HCT116 (cell line): ENCODE measurements at regions not wholly inside any gene's neighbourhood (a gene's known extent, or its start where the extent isn't known, plus 50 kb on each side); places are given as distances from the start of the nearest gene placed in this dataset.

Experiments used
- ATAC-seq: fragments of 200-7000 bp; cut with Tn5 transposase; 2 replicates; pipeline ENCODE4 v1.9.1; 2020; ENCODE audit warnings: mild to moderate bottlenecking, moderate library complexity
- BruUV-seq: library from RNA; stranded (reverse); fragments of 400-500 nt; replicated peaks from 2 replicates; lab custom pipeline; 2021; lab: Mats Ljungman, UMichigan
- CTCF ChIA-PET: fragments of 300-600 bp; sonication (Branson Sonifier 250); formaldehyde crosslinking; loops from one replicate; lab custom pipeline; 2021; ENCODE audit warnings: antibody characterized with exemption; lab: Charles Lee
- POLR2A ChIA-PET: fragments of 300-600, 350-600 bp; sonication (Branson Sonifier 250); formaldehyde crosslinking; loops from one replicate; lab custom pipeline; 2021; ENCODE audit warnings: antibody characterized with exemption; lab: Charles Lee
- RAD21 ChIA-PET, 2 experiments: fragments of 300-600 bp; sonication (Branson Sonifier 250); formaldehyde crosslinking; loops; one replicate each; lab custom pipeline; 2023; ENCODE audit warnings: low total read pairs in 2 of 2; ENCODE audit not compliant: uncharacterized antibody in 2 of 2, unreplicated experiment in 2 of 2, low non-redundant PET in 1 of 2; lab: Charles Lee
- DNase-seq: peaks from one replicate; pipeline ENCODE4 v3.0.0-alpha.2; 2010; ENCODE audit warnings: low read depth, low spot score
- H2AFZ ChIP-seq: fragments of 200-600 bp; shearing (Covaris generic), sonication (generic); 2 replicates; pipeline ENCODE4 v1.6.1; 2017; ENCODE audit warnings: low read depth, mixed run types, mixed read lengths, antibody characterized with exemption, low read length; ENCODE audit not compliant: poor library complexity, severe bottlenecking
- H3K27ac ChIP-seq: 2 replicates; pipeline ENCODE4 v1.5.1; 2012; ENCODE audit warnings: low read depth, low read length
- H3K27me3 ChIP-seq: fragments of 200-600 bp; sonication (generic); 2 replicates; pipeline ENCODE4 v1.6.1; 2016; ENCODE audit warnings: mixed run types, low read length, mixed read lengths; ENCODE audit not compliant: insufficient read depth
- H3K36me3 ChIP-seq, 2 experiments: fragments of 200-500 bp in 1 of 2; fragments of 200-600 bp in 1 of 2; sonication (Bioruptor generic) in 1 of 2; sonication (generic) in 1 of 2; 2 replicates each; pipeline versions ENCODE4 v1.5.1 to v1.6.1; 2014 to 2016; ENCODE audit warnings: low read length in 2 of 2, inconsistent platforms in 1 of 2, mixed read lengths in 1 of 2, mixed run types in 1 of 2; ENCODE audit not compliant: insufficient read depth in 2 of 2, control insufficient read depth in 1 of 2
- H3K4me1 ChIP-seq, 2 experiments: fragments of 200-600 bp in 1 of 2; sonication (generic) in 1 of 2; 2 replicates each; pipeline versions ENCODE4 v1.5.1 to v1.6.1; 2012 to 2017; ENCODE audit warnings: low read length in 2 of 2, inconsistent platforms in 1 of 2, mild to moderate bottlenecking in 1 of 2, mixed read lengths in 1 of 2, mixed run types in 1 of 2, moderate library complexity in 1 of 2; ENCODE audit not compliant: insufficient read depth in 2 of 2, control insufficient read depth in 1 of 2
- H3K4me2 ChIP-seq: fragments of 200-600 bp; sonication (generic); 2 replicates; pipeline ENCODE4 v1.6.1; 2017; ENCODE audit warnings: mixed run types, low read length, mixed read lengths
- H3K4me3 ChIP-seq, 2 experiments: fragments of 200-600 bp in 1 of 2; sonication (generic) in 1 of 2; replicated peaks in 1 of 2; 2 replicates each; pipeline ENCODE4 v1.5.1; 2011 to 2016; ENCODE audit warnings: low read length in 2 of 2, control low read depth in 1 of 2, low read depth in 1 of 2, mild to moderate bottlenecking in 1 of 2, mixed read lengths in 1 of 2, mixed run types in 1 of 2
- H3K79me2 ChIP-seq: fragments of 200-600 bp; sonication (generic); 2 replicates; pipeline ENCODE4 v1.6.1; 2017; ENCODE audit warnings: mild to moderate bottlenecking, mixed run types, low read length, moderate library complexity, mixed read lengths; ENCODE audit not compliant: insufficient read depth
- H3K9ac ChIP-seq: fragments of 200-600 bp; sonication (generic); 2 replicates; pipeline ENCODE4 v1.6.1; 2016; ENCODE audit warnings: low read length, mixed read lengths
- H3K9me2 ChIP-seq: fragments of 200-600 bp; sonication (generic), shearing (Covaris generic); 2 replicates; pipeline ENCODE4 v1.6.1; 2017; ENCODE audit warnings: mixed run types, mild to moderate bottlenecking, moderate library complexity; ENCODE audit not compliant: insufficient read depth
- H3K9me3 ChIP-seq, 2 experiments: fragments of 200-500 bp in 1 of 2; fragments of 200-600 bp in 1 of 2; sonication (Bioruptor generic) in 1 of 2; sonication (generic) in 1 of 2; 2 replicates each; pipeline ENCODE4 v1.6.1; 2014 to 2017; ENCODE audit warnings: low read length in 2 of 2, mixed read lengths in 2 of 2, inconsistent platforms in 1 of 2, low read depth in 1 of 2, mild to moderate bottlenecking in 1 of 2, mixed run types in 1 of 2, moderate library complexity in 1 of 2; ENCODE audit not compliant: control insufficient read depth in 1 of 2, insufficient read depth in 1 of 2
- H4K20me1 ChIP-seq: fragments of 200-600 bp; sonication (generic), shearing (Covaris generic); 2 replicates; pipeline ENCODE4 v1.6.1; 2017; ENCODE audit warnings: mixed run types, mild to moderate bottlenecking, moderate library complexity; ENCODE audit not compliant: insufficient read depth
- CBX3 ChIP-seq: IDR thresholded peaks from 2 replicates; pipeline ENCODE4 v1.6.1; 2012; ENCODE audit warnings: low read depth
- CEBPB ChIP-seq: IDR thresholded peaks from 2 replicates; pipeline ENCODE4 v1.6.1; 2012; ENCODE audit warnings: low read depth
- EZH2 ChIP-seq: fragments of 200-600 bp; sonication (generic); IDR thresholded peaks from 2 replicates; pipeline ENCODE4 v1.6.1; 2017; ENCODE audit warnings: antibody characterized with exemption, mixed run types
- FOSL1 ChIP-seq: IDR thresholded peaks from 2 replicates; pipeline ENCODE4 v1.6.1; 2012; ENCODE audit warnings: low read depth
- POLR2A ChIP-seq: IDR thresholded peaks from 2 replicates; pipeline ENCODE4 v1.7.0; 2011; ENCODE audit warnings: borderline replicate concordance; ENCODE audit not compliant: insufficient read depth, insufficient read length; ENCODE audit errors: extremely low read depth
- RAD21 ChIP-seq: IDR thresholded peaks from 2 replicates; pipeline ENCODE4 v1.6.1; 2012; ENCODE audit warnings: low read depth, mild to moderate bottlenecking
- SRF ChIP-seq: IDR thresholded peaks from 2 replicates; pipeline ENCODE4 v1.6.1; 2012; ENCODE audit warnings: low read depth
- TCF7L2 ChIP-seq: IDR thresholded peaks from 2 replicates; pipeline ENCODE4 v1.7.0; 2011; ENCODE audit warnings: borderline replicate concordance, inconsistent platforms; ENCODE audit not compliant: insufficient read depth, insufficient read length; ENCODE audit errors: extremely low read depth
- YY1 ChIP-seq: IDR thresholded peaks from 2 replicates; pipeline ENCODE4 v1.6.1; 2011; ENCODE audit warnings: low read length, low read depth, moderate library complexity, mild to moderate bottlenecking; ENCODE audit not compliant: insufficient replicate concordance; ENCODE audit errors: extremely low read depth
- intact Hi-C: fragments of 100-400 bp; cut with micrococcal nuclease; formaldehyde crosslinking; loops from 2 replicates; pipeline ENCODE4 v1.10.0; 2022
- TF ChIP-seq, protein P1 (sequence below), 3 experiments: fragments of 200-600 bp in 1 of 3; sonication (generic) in 1 of 3; IDR thresholded peaks in 2 of 3; conservative IDR thresholded peaks in 1 of 3; 2 replicates each; pipeline ENCODE4 v1.5.1; 2012 to 2017; ENCODE audit warnings: low read depth in 2 of 3, low read length in 2 of 3, antibody characterized with exemption in 1 of 3, borderline replicate concordance in 1 of 3, control low read depth in 1 of 3, mild to moderate bottlenecking in 1 of 3, mixed read lengths in 1 of 3, mixed run types in 1 of 3, moderate library complexity in 1 of 3; ENCODE audit not compliant: insufficient read depth in 1 of 3
- TF ChIP-seq, protein P2 (sequence below): IDR thresholded peaks from 2 replicates; pipeline ENCODE4 v1.6.1; 2012

GRCh38 chr6:6880745-6881437, 226.9 kb upstream of the RREB1 start:
- no peaks in the 10 kb centered on the region for H3K27me3 ChIP-seq
- H4K20me1 ChIP-seq = no peaks in the 10 kb centered on the region
- no peak overlapping the region for H3K4me2 ChIP-seq
- BruUV-seq = no TSS peak
- CTCF ChIA-PET = interaction anchor here (0.8 to 1.7 kb wide), 2 partner anchors 54 to 122 kb away, joined by 3 to 5 read pairs; no protein-coding TSS in a partner anchor
- TF ChIP-seq TCF7L2 (no peak), YY1 (no peak), FOSL1 (no peak), CEBPB (no peak), POLR2A (no peak), CBX3 (no peak), RAD21 (no peak), EZH2 (no peak), SRF (no peak)
- TF ChIP-seq, protein P1, sequence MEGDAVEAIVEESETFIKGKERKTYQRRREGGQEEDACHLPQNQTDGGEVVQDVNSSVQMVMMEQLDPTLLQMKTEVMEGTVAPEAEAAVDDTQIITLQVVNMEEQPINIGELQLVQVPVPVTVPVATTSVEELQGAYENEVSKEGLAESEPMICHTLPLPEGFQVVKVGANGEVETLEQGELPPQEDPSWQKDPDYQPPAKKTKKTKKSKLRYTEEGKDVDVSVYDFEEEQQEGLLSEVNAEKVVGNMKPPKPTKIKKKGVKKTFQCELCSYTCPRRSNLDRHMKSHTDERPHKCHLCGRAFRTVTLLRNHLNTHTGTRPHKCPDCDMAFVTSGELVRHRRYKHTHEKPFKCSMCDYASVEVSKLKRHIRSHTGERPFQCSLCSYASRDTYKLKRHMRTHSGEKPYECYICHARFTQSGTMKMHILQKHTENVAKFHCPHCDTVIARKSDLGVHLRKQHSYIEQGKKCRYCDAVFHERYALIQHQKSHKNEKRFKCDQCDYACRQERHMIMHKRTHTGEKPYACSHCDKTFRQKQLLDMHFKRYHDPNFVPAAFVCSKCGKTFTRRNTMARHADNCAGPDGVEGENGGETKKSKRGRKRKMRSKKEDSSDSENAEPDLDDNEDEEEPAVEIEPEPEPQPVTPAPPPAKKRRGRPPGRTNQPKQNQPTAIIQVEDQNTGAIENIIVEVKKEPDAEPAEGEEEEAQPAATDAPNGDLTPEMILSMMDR (IDR thresholded peaks at IDR 0.05 in 2 of 3, conservative IDR thresholded peaks at IDR 0.05 in 1 of 3; ENCODE audit: borderline replicate concordance in 1 of 3, insufficient read depth in 1 of 3, low read depth in 2 of 3, low read length in 2 of 3) = no peak
- TF ChIP-seq, protein P2, sequence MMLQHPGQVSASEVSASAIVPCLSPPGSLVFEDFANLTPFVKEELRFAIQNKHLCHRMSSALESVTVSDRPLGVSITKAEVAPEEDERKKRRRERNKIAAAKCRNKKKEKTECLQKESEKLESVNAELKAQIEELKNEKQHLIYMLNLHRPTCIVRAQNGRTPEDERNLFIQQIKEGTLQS = no peak
- 0 out of 4 replicates have a peak, but pooled peaks cover 0 to 3% of the 10 kb centered on the region in 2 experiments for H3K9me3 ChIP-seq
- H3K4me3 ChIP-seq = no peak overlapping the region
- no peak overlapping the region for H2AFZ ChIP-seq
- no peak overlapping the region for H3K27ac ChIP-seq
- intact Hi-C loops = no loop called here
- POLR2A ChIA-PET = interaction anchor here (1.1 kb wide), 1 partner anchor 56 kb away, joined by 3 read pairs; no protein-coding TSS in a partner anchor
- peaks cover 5 to 36% of the 10 kb centered on the region in 2 experiments for H3K4me1 ChIP-seq
- no peaks in the 10 kb centered on the region for H3K36me3 ChIP-seq
- no peaks in the 10 kb centered on the region for H3K79me2 ChIP-seq
- H3K9me2 ChIP-seq = no peaks in the 10 kb centered on the region
- ATAC-seq = no peak
- no peak overlapping the region for H3K9ac ChIP-seq
- RAD21 ChIA-PET = no interaction called here
- no peak for DNase-seq
